GM12878 (cell line): ENCODE measurements at regions not wholly inside any gene's neighbourhood (a gene's known extent, or its start where the extent isn't known, plus 50 kb on each side); places are given as distances from the start of the nearest gene placed in this dataset.
A peak's percentile ranks its signal among the peaks of the same experiment; 100 is the strongest.

ENCODE experiments used
- ATAC-seq: fragments of 200-7000 bp; cut with Tn5 transposase; 3 replicates; pipeline ENCODE4 v1.9.1; 2020; ENCODE audit warnings: mild to moderate bottlenecking, moderate library complexity
- BruUV-seq: library from RNA; stranded (reverse); fragments of 400-500 nt; replicated peaks from 2 replicates; lab custom pipeline; 2021; lab: Mats Ljungman, UMichigan
- CTCF ChIA-PET: fragments of 300-600 bp; sonication (Branson Sonifier 250); formaldehyde crosslinking; extraction: SDS; loops from one replicate; lab custom pipeline; 2021; ENCODE audit warnings: inconsistent platforms; lab: Yijun Ruan, JAX
- POLR2A ChIA-PET: fragments of 350-600 bp; formaldehyde crosslinking; extraction: SDS; loops from one replicate; lab custom pipeline; 2021; ENCODE audit warnings: inconsistent platforms; lab: Charles Lee
- RAD21 ChIA-PET: fragments of 300-600 bp; sonication (Branson Sonifier 250); formaldehyde crosslinking; loops from one replicate; lab custom pipeline; 2023; ENCODE audit warnings: antibody characterized with exemption; ENCODE audit not compliant: unreplicated experiment; lab: Charles Lee
- SMC1A ChIA-PET: fragments of 300-600 bp; sonication (Branson Sonifier 250); formaldehyde crosslinking; loops from one replicate; lab custom pipeline; 2023; ENCODE audit not compliant: unreplicated experiment, uncharacterized antibody; lab: Charles Lee
- DNase-seq: peaks from one replicate; pipeline ENCODE4 v3.0.0-alpha.2; 2011; ENCODE audit warnings: low read depth, low spot score
- FAIRE-seq: peaks from 3 replicates; lab custom pipeline; 2011; peaks lifted over from hg19 to GRCh38; lab: Jason Lieb, UNC
- H2AFZ ChIP-seq: 2 replicates; pipeline ENCODE4 v1.6.0; 2011; ENCODE audit warnings: low read depth, low read length, control low read depth; ENCODE audit not compliant: control insufficient read depth
- H3K27ac ChIP-seq: 2 replicates; pipeline ENCODE4 v1.5.1; 2011; ENCODE audit warnings: control low read depth; ENCODE audit not compliant: control insufficient read depth, insufficient read depth
- H3K27me3 ChIP-seq, 2 experiments: replicated peaks in 1 of 2; 2 replicates each; pipeline versions ENCODE4 v1.6.0 to v1.6.1; 2011; ENCODE audit warnings: low read length in 1 of 2; ENCODE audit not compliant: control insufficient read depth in 2 of 2, insufficient read depth in 2 of 2
- H3K36me3 ChIP-seq, 2 experiments: 2 replicates each; pipeline ENCODE4 v1.5.1; 2011; ENCODE audit warnings: low read length in 1 of 2; ENCODE audit not compliant: control insufficient read depth in 2 of 2, insufficient read depth in 2 of 2
- H3K4me1 ChIP-seq: 2 replicates; pipeline ENCODE4 v1.6.1; 2011; ENCODE audit warnings: mild to moderate bottlenecking, low read length, moderate library complexity, mixed read lengths; ENCODE audit not compliant: control insufficient read depth, insufficient read depth
- H3K4me2 ChIP-seq: 2 replicates; pipeline ENCODE4 v1.6.0; 2011; ENCODE audit warnings: control low read depth; ENCODE audit not compliant: control insufficient read depth, insufficient read depth
- H3K4me3 ChIP-seq: fragments of 200-600 bp; sonication (generic); 2 replicates; pipeline ENCODE4 v1.5.1; 2016
- H3K79me2 ChIP-seq: 2 replicates; pipeline ENCODE4 v1.6.0; 2011; ENCODE audit warnings: low read length; ENCODE audit not compliant: control insufficient read depth, insufficient read depth
- H3K9ac ChIP-seq: 2 replicates; pipeline ENCODE4 v1.8.0; 2011; ENCODE audit warnings: low read length, control low read depth, mixed read lengths; ENCODE audit not compliant: control insufficient read depth, insufficient read depth
- H3K9me3 ChIP-seq: replicated peaks from 3 replicates; pipeline ENCODE4 v1.5.1; 2011; ENCODE audit warnings: mild to moderate bottlenecking, low read length; ENCODE audit not compliant: control insufficient read depth, insufficient read depth
- H4K20me1 ChIP-seq: 2 replicates; pipeline ENCODE4 v1.6.0; 2011; ENCODE audit not compliant: control insufficient read depth, insufficient read depth
- CTCF ChIP-seq, 3 experiments: IDR thresholded peaks in 2 of 3; conservative IDR thresholded peaks in 1 of 3; 2 replicates each; pipeline ENCODE4 v1.5.1; 2011; ENCODE audit warnings: low read depth in 3 of 3, low read length in 3 of 3, mild to moderate bottlenecking in 3 of 3, control low read depth in 2 of 3, moderate library complexity in 2 of 3, inconsistent platforms in 1 of 3, mixed read lengths in 1 of 3; ENCODE audit not compliant: control insufficient read depth in 2 of 3, insufficient read depth in 1 of 3; ENCODE audit errors: extremely low read depth in 1 of 3
- MTA2 ChIP-seq: fragments of 450-650 bp; IDR thresholded peaks from 2 replicates; pipeline ENCODE4 v1.6.1; 2016; ENCODE audit warnings: low read depth, mild to moderate bottlenecking, moderate library complexity
- RAD21 ChIP-seq: IDR thresholded peaks from 2 replicates; pipeline ENCODE4 v1.6.1; 2011; ENCODE audit warnings: mild to moderate bottlenecking, low read depth, low read length, moderate library complexity; ENCODE audit not compliant: insufficient read depth
- SMC3 ChIP-seq: IDR thresholded peaks from 2 replicates; pipeline ENCODE4 v1.6.1; 2011; ENCODE audit warnings: low read length, improper control_type of control experiment, borderline replicate concordance
- WGBS: methylation state at CpG from one replicate; pipeline ENCODE4 v1.1.6; 2016; ENCODE audit warnings: low lambda C conversion rate; ENCODE audit not compliant: insufficient replicate concordance, insufficient coverage; ENCODE audit errors: missing lambda C conversion rate; 5-methylcytosine and 5-hydroxymethylcytosine counted together
- in situ Hi-C: fragments of 300-500 bp; cut with MboI; formaldehyde crosslinking; loops from 9 replicates; pipeline ENCODE4 v1.14.3; 2018; ENCODE audit warnings: mixed read lengths
- intact Hi-C: fragments of 100-400 bp; cut with micrococcal nuclease; formaldehyde crosslinking; loops from one replicate; pipeline ENCODE4 v1.14.2; 2022; ENCODE audit not compliant: unreplicated experiment

- no peaks in the 10 kb centered on the region for H3K79me2 ChIP-seq
- H3K9me3 ChIP-seq = no peaks in the 10 kb centered on the region
- no peaks in the 10 kb centered on the region for H4K20me1 ChIP-seq
- TF ChIP-seq RAD21 = peak; percentile 26; the same call in 1 of the 2 replicates
- no peak for TF ChIP-seq MTA2
- TF ChIP-seq SMC3 = peak; percentile 36; the same call in 1 of the 2 replicates
- peak; percentile 34 to 58 (median 48) for TF ChIP-seq CTCF (IDR thresholded peaks at IDR 0.05 in 2 of 3, conservative IDR thresholded peaks at IDR 0.05 in 1 of 3; ENCODE audit: control insufficient read depth in 2 of 3, extremely low read depth in 1 of 3, insufficient read depth in 1 of 3, low read depth in 3 of 3, low read length in 3 of 3)
- H3K36me3 ChIP-seq = no peaks in the 10 kb centered on the region
- SMC1A ChIA-PET = interaction anchor here (0.7 to 2.2 kb wide), 2 partner anchors 164 to 1203 kb away, joined by 4 to 6 read pairs; no protein-coding TSS in a partner anchor
- H2AFZ ChIP-seq = no peak overlapping the region
- 43% methylated on average over 4 of the region's 4 CpGs for WGBS
- no TSS peak for BruUV-seq
- RAD21 ChIA-PET = interaction anchor here (0.7 to 1.1 kb wide), 2 partner anchors 154 to 165 kb away, joined by 3 read pairs; no protein-coding TSS in a partner anchor
- intact Hi-C loops (loop anchor here (1.0 kb wide), 1 partner anchor 164 kb away; no protein-coding TSS in a partner anchor), in situ Hi-C loops (loop anchor here (5.0 kb wide), 1 partner anchor 164 kb away; no protein-coding TSS in a partner anchor)
- CTCF ChIA-PET = interaction anchor here (1.0 to 4.5 kb wide), 6 partner anchors 10 to 164 kb away, joined by 3 to 37 read pairs (median 5); no protein-coding TSS in a partner anchor
- no peak for FAIRE-seq
- H3K4me2 ChIP-seq = no peak overlapping the region
- no peak overlapping the region for H3K4me3 ChIP-seq
- DNase-seq = no peak
- POLR2A ChIA-PET = no interaction called here
- no peak overlapping the region for H3K27ac ChIP-seq
- H3K27me3 ChIP-seq = no peaks in the 10 kb centered on the region
- no peaks in the 10 kb centered on the region for H3K4me1 ChIP-seq
- H3K9ac ChIP-seq = no peak overlapping the region
- ATAC-seq = peak; percentile 52
These were observed 667.4 kb upstream of the SALL1 start for GRCh38 chr16:51818342-51818944.
